ENCODE measurements at regions not wholly inside any gene's neighbourhood (a gene's known extent, or its start where the extent isn't known, plus 50 kb on each side); places are given as distances from the start of the nearest gene placed in this dataset.

DNA sequence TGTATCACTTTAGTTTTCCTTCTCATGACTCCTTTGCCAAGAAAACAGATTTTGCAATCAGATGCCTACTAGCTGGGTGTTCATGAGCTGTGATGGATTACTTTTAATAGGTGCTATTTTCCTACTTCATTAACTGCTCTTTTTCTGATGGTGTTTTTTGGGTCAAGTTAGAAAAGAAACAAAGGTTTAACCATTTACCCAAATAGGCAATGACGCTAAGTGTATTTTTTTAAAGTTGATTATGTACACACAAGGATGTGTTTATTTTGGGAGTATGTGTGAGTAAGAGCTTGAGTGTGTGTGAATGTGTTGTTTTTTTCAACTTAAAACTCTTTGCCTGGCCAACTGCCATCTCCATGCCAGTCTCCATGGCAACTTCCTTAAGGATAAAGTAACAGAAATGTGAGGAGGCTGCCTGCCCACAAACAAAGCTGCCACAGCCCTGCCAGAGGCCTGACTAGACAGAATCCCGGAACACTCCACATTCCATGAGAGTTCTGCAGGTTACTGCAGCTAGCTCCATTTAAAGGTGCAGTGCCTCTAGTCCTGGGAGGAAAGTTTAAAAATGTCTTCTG is 215.6 kb upstream of the RBMS3 start:
- no peak for DNase-seq (ENCODE audit: low spot score)
- TF ChIP-seq, protein P1, sequence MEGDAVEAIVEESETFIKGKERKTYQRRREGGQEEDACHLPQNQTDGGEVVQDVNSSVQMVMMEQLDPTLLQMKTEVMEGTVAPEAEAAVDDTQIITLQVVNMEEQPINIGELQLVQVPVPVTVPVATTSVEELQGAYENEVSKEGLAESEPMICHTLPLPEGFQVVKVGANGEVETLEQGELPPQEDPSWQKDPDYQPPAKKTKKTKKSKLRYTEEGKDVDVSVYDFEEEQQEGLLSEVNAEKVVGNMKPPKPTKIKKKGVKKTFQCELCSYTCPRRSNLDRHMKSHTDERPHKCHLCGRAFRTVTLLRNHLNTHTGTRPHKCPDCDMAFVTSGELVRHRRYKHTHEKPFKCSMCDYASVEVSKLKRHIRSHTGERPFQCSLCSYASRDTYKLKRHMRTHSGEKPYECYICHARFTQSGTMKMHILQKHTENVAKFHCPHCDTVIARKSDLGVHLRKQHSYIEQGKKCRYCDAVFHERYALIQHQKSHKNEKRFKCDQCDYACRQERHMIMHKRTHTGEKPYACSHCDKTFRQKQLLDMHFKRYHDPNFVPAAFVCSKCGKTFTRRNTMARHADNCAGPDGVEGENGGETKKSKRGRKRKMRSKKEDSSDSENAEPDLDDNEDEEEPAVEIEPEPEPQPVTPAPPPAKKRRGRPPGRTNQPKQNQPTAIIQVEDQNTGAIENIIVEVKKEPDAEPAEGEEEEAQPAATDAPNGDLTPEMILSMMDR (IDR thresholded peaks at IDR 0.05; ENCODE audit: extremely low read depth, insufficient read depth, missing control alignments): no peak
- in situ Hi-C loops (cut with MboI; ENCODE audit: low pct_unique_long_range_greater_than_20kb, low sequenced_read_pairs, unreplicated experiment): no loop called here

DNA sequence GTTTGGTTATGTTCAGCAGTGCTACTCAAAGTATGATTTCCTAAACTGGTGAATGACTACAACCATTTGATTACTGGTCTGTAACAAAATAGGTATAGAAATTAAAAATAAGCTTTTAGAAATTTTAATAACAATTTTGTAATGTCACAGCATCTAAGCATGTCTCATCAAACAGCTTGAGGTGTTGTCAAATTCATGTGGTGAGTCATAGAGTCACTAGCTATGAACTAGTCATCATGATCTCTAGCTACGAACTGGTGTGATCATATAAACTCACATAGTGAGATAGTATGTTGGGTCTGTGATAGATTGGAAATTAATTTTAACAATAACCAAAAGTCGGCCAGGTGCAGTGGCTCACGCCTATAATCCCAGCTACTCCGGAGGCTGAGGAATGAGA is 213.9 kb upstream of the RBMS3 start:
- in situ Hi-C loops (cut with MboI; ENCODE audit: low pct_unique_long_range_greater_than_20kb, low sequenced_read_pairs, unreplicated experiment): no loop called here
- no peak for DNase-seq (ENCODE audit: low spot score)
- TF ChIP-seq, protein P1 (IDR thresholded peaks at IDR 0.05; ENCODE audit: extremely low read depth, insufficient read depth, missing control alignments): no peak

DNA sequence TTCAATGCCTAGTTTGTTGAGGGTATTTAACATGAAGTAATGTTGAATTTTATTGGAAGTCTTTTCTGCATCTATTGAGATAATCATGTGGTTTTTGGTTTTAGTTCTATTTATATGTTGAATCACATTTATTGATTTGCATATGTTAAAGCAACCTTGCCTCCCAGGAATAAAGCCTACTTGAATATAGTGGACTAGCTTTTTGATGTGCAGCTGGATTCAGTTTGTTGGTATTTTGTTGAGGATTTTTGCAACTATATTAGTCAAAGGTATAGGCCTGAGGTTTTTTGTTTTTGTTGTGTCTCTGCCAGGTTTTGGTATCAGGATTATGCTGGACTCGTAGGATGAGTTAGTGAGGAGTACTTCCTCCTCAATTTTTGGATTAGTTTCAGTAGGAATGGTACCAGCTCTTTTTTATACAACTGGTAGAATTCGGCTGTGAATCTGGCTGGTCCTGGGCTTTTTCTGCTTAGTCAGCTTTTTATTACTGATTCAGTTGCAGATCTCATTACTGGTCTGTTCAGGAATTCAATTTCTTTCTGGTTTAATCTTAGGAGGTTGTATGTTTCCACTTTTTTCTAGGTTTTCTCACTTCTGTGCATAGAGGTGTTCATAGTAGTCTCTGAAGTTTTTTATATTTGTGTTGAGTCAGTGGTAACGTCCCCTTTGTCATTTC is 209.8 kb upstream of the RBMS3 start:
- TF ChIP-seq, protein P1 (IDR thresholded peaks at IDR 0.05; ENCODE audit: extremely low read depth, insufficient read depth, missing control alignments): no peak
- DNase-seq (ENCODE audit: low spot score): no peak
- in situ Hi-C loops (cut with MboI; ENCODE audit: low pct_unique_long_range_greater_than_20kb, low sequenced_read_pairs, unreplicated experiment): no loop called here

DNA sequence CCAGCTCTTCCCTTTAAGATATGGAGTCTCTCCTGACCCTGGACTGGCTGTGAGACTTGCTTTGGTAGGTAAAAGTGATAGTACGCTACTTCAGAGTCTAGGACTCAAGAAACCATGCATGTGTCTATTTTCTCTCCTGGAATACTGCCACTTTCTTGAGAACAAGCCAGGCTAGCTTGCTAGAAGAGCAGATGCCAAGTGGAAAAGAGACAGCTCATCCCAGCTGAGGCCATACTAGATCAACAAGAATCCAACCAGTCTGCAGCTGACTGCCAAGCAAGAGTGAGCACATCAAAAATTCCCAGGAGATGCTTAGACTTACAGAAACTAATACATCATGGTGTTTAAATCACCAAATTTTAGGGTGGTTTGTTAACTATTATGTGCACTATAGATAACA is 208.3 kb upstream of the RBMS3 start:
- TF ChIP-seq, protein P1 (IDR thresholded peaks at IDR 0.05; ENCODE audit: extremely low read depth, insufficient read depth, missing control alignments): no peak
- DNase-seq (ENCODE audit: low spot score): no peak
- in situ Hi-C loops (cut with MboI; ENCODE audit: low pct_unique_long_range_greater_than_20kb, low sequenced_read_pairs, unreplicated experiment): no loop called here

DNA sequence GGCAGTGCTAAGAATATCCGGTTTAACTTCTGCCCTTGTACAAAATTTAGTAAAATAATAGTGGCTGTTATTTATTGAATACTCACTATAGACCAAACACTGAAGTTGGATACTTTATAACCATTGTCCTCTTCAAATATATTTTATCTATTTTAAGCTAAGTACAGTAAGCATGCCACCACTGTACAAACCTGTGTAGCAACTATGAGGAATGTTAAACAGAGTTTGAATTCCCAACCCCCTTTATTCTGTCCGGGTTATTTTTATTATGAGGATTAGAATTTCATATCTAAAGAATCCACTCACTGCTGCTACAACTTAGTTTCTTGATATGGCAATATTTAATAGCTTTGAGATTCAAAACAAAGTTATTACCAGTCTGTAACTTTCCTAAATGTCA is 203.5 kb upstream of the RBMS3 start:
- DNase-seq (ENCODE audit: low spot score): no peak
- TF ChIP-seq, protein P1 (IDR thresholded peaks at IDR 0.05; ENCODE audit: extremely low read depth, insufficient read depth, missing control alignments): no peak
- in situ Hi-C loops (cut with MboI; ENCODE audit: low pct_unique_long_range_greater_than_20kb, low sequenced_read_pairs, unreplicated experiment): no loop called here

DNA sequence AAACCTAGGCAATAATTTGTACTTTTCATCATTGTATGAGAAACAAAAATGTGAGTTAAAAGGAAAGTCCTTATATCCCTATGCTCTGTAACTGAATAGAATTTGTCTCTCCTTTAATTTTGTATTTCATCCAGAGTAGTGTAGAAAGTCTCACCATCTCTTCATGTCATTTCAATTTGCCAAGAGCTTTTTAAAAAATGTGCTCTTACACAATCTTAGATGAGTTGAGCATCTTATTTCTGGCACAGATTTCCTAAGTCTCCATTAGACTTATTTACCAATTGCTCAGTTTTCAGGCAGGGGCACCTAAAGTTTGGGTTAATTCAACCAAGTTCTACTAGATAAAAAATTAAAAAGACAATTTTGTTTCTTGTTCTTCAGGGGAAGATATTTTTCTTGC is 201.5 kb upstream of the RBMS3 start:
- in situ Hi-C loops (cut with MboI; ENCODE audit: low pct_unique_long_range_greater_than_20kb, low sequenced_read_pairs, unreplicated experiment): no loop called here
- no peak for DNase-seq (ENCODE audit: low spot score)
- TF ChIP-seq, protein P1 (IDR thresholded peaks at IDR 0.05; ENCODE audit: extremely low read depth, insufficient read depth, missing control alignments): no peak

Measured in GM13977 (cell line).